ENCODE measurements at regions not wholly inside any gene's neighbourhood (a gene's known extent, or its start where the extent isn't known, plus 50 kb on each side); places are given as distances from the start of the nearest gene placed in this dataset.

DNA sequence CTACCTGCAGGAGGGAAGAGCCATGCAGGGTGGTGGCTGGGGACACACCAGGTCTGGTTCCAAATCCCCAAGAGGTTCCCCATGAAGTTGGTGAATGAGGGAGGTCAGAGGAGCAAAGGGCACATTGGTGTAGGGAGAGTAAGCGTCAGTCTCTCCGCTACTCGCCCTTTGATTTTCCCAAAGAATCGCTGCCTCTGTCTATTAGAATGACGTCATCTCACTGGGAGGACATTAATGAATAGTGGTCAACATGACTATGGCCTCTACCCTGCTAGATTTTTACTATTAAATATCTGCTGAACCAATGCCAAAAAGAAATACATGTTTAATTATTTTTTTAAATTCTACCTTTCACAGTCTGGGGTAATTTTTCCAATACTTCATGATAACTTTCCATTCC is 109.6 kb upstream of the SNTG2 start:
- no peak overlapping the region for H3K4me3 ChIP-seq (ENCODE audit: low read depth, low read length)
- no peaks in the 10 kb centered on the region for H3K36me3 ChIP-seq (ENCODE audit: control insufficient read depth, insufficient read depth, low read length)
- TF ChIP-seq, protein P1, sequence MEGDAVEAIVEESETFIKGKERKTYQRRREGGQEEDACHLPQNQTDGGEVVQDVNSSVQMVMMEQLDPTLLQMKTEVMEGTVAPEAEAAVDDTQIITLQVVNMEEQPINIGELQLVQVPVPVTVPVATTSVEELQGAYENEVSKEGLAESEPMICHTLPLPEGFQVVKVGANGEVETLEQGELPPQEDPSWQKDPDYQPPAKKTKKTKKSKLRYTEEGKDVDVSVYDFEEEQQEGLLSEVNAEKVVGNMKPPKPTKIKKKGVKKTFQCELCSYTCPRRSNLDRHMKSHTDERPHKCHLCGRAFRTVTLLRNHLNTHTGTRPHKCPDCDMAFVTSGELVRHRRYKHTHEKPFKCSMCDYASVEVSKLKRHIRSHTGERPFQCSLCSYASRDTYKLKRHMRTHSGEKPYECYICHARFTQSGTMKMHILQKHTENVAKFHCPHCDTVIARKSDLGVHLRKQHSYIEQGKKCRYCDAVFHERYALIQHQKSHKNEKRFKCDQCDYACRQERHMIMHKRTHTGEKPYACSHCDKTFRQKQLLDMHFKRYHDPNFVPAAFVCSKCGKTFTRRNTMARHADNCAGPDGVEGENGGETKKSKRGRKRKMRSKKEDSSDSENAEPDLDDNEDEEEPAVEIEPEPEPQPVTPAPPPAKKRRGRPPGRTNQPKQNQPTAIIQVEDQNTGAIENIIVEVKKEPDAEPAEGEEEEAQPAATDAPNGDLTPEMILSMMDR (IDR thresholded peaks at IDR 0.05; ENCODE audit: insufficient read depth, low read depth, low read length): no peak
- ChIA-PET CTCF (no interaction called here), POLR2A (no interaction called here)
- DNase-seq (ENCODE audit: low read depth): no peak
- no peaks in the 10 kb centered on the region; the same call in 1 of the 2 replicates for H3K27me3 ChIP-seq (ENCODE audit: control insufficient read depth, insufficient read depth, low read length)

DNA sequence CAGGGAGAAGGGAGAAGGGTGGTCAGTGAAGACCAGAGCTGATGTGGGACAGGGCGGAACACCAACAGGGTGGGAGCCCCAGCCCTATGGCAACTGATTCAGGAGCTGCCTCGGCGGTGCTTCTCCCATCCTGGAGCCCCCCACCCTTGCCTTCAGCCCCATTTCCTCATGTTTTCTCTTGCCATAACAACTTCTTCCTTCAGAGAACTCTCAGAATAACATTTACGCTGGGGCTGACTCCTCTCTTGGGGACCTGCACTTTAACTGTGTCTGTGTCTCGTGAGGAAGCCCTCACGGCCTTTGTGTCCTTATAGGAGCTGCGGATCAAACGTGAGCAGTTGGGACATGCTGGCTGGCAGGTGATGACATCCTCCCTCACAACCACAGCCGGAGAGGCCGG is 116.4 kb upstream of the SNTG2 start:
- no peak overlapping the region for H3K4me3 ChIP-seq (ENCODE audit: low read depth, low read length)
- TF ChIP-seq, protein P1 (IDR thresholded peaks at IDR 0.05; ENCODE audit: insufficient read depth, low read depth, low read length): no peak
- POLR2A ChIA-PET: no interaction called here
- no peaks in the 10 kb centered on the region for H3K27me3 ChIP-seq (ENCODE audit: control insufficient read depth, insufficient read depth, low read length)
- H3K36me3 ChIP-seq (ENCODE audit: control insufficient read depth, insufficient read depth, low read length): no peaks in the 10 kb centered on the region
- DNase-seq (ENCODE audit: low read depth): no peak
- CTCF ChIA-PET: no interaction called here

DNA sequence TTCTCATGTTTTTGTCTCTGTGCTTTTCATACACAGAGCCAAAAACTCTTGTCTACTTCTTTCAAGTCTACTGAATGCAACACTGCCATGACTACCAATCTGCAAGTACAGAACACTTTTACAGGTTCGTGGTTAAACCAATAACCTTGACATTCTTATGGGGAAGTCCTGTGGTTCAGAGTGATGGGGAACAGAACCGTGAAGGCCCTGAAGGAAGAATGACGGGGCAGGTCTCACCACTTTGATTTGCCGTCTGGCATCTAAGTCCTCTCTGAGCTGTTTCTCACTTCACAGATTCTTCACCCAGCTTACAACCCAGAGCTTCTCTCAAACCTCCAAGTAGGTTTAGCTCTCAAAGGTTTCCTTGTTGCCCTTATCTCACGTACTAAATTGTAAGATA is 117.5 kb upstream of the SNTG2 start:
- CTCF ChIA-PET: no interaction called here
- no peak overlapping the region for H3K4me3 ChIP-seq (ENCODE audit: low read depth, low read length)
- H3K36me3 ChIP-seq (ENCODE audit: control insufficient read depth, insufficient read depth, low read length): no peaks in the 10 kb centered on the region
- TF ChIP-seq, protein P1 (IDR thresholded peaks at IDR 0.05; ENCODE audit: insufficient read depth, low read depth, low read length): no peak
- DNase-seq (ENCODE audit: low read depth): no peak
- no peaks in the 10 kb centered on the region for H3K27me3 ChIP-seq (ENCODE audit: control insufficient read depth, insufficient read depth, low read length)
- POLR2A ChIA-PET: no interaction called here

DNA sequence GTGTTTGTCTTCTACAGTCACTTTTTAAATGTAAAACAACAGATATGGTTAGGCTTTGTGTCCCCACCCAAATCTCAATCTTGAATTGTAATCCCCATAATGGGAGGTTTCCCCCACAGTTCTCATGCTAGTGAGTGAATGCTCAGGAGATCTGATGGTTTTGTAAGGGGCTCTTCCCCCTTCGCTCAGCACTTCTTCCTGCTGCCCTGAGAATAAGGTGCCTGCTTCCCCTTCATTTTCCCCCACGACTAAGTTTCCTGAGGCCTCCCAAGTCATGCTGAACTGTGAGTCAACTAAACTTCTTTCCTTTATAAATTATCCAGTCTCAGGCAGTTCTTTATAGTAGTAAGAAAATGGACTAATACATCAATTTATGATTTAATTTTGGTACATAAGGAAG is 118.0 kb upstream of the SNTG2 start:
- TF ChIP-seq, protein P1 (IDR thresholded peaks at IDR 0.05; ENCODE audit: insufficient read depth, low read depth, low read length): no peak
- no peaks in the 10 kb centered on the region for H3K36me3 ChIP-seq (ENCODE audit: control insufficient read depth, insufficient read depth, low read length)
- no peak overlapping the region for H3K4me3 ChIP-seq (ENCODE audit: low read depth, low read length)
- no peak for DNase-seq (ENCODE audit: low read depth)
- no peaks in the 10 kb centered on the region for H3K27me3 ChIP-seq (ENCODE audit: control insufficient read depth, insufficient read depth, low read length)
- POLR2A ChIA-PET: no interaction called here
- CTCF ChIA-PET: no interaction called here

DNA sequence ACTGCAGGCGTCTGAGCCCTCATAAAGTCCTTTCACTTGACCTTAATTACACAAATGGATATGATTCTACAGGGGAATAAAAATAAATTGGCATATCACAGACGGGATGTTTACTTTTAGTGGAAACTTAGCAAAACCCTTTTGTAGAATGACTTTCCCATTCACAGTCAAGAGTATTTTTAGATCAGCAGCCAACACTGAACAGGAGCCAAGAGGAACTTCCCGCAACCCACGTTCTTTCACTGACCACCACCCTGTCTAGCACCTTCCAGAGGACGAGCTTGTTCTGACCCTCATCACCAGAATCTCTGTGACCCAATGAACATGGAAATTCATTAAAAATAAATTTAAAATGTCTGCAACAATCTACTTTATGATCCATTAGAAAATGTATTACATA is 119.0 kb upstream of the SNTG2 start:
- CTCF ChIA-PET: no interaction called here
- POLR2A ChIA-PET: no interaction called here

More for the DNA sequence above, 119.0 kb upstream of the SNTG2 start:
- TF ChIP-seq, protein P1 (IDR thresholded peaks at IDR 0.05; ENCODE audit: insufficient read depth, low read depth, low read length): no peak
- DNase-seq (ENCODE audit: low read depth): no peak
- Histone ChIP-seq H3K27me3 (ENCODE audit: control insufficient read depth, insufficient read depth, low read length) (no peaks in the 10 kb centered on the region), H3K4me3 (ENCODE audit: low read depth, low read length) (no peak overlapping the region), H3K36me3 (ENCODE audit: control insufficient read depth, insufficient read depth, low read length) (no peaks in the 10 kb centered on the region)

Measured in BJ (cell line).